Frontal cortex (tissue), 3 donors: ENCODE measurements at regions not wholly inside any gene's neighbourhood (a gene's known extent, or its start where the extent isn't known, plus 50 kb on each side); places are given as distances from the start of the nearest gene placed in this dataset.

Source experiments
- DNase-seq, 2 donors: peaks; one replicate each; pipeline ENCODE4 v3.0.0; 2012; ENCODE audit warnings: low spot score in 2 of 2
- FAIRE-seq: peaks from 2 replicates; lab custom pipeline; 2012; peaks lifted over from hg19 to GRCh38; lab: Jason Lieb, UNC
- donor health status: control.
- donor health status: control.
- donor health status: control.

- DNase-seq: no peak
- no peak for FAIRE-seq
These were observed 135.9 kb downstream of the PAH start for GRCh38 chr12:102781117-102781516.

DNA sequence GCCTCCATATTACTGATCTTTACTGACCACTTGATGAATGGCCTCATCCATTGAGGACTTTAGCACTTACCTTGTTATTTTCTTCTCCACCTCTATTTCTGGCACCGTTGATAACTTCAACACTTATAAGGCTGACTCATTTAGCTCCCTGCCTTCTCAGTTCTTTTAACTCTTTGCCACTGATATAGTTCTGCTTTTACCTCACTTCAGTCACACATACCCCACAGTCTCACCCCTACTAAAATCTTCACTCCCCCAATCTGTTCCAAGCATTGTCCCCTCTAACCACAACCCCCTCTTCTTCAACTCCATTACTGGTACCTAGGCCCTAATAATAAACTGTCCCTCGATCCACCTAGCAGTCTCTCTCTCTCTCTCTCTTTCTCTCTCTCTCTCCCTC is 141.0 kb downstream of the PAH start:
- no peak for FAIRE-seq
- no peak for DNase-seq

DNA sequence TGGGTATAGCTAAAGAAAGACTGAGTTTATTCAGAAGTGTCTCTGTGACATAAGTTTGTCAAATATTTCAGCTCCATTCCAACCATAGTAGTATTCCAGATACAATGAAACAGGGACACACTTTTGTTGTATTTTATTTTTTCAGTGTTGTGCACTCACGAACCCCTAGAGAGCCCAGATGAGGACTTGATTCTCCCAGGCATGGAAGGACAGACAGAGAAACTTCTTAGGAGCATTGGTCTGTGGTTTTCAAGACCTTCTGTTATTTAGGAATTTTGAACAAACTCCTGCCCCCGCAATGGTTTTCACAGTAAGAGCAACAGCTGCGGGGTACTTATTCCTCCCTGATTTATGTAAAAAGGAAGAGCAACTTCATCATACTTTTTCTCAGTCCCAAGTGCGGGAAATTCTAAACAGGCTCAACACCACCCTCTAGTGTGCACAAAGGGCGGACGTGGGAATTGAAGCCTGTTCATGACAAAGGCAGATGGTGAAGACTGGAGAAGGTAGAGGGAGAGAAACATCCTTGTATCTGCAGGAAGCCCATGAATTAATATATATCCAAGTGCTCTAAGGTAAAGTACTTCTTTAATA is 147.6 kb downstream of the PAH start:
- FAIRE-seq (no peak), DNase-seq (peak in 1 of 2 donors; percentile 32)

DNA sequence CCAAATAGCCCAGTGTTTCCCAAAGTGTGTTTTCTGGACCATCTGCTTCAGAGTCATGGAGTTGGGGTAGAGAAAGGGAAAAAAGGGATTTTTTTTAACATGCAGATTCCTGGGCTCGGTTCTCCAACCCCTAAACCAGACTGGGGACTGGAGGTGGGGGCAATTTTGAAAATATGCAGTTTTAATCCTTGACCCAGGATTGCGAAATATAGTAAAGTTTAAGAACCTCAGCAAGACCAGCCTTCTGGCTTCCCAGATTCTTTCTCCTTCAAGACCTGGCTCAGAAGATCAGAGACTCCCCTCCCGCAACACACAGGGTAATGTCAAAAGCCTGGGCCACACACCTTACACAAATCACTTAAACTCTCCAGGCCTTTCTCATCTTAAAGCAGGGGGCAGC is 150.1 kb downstream of the PAH start:
- no peak for FAIRE-seq

GRCh38 chr12:102765736-102766135 is 151.3 kb downstream of the PAH start:
- FAIRE-seq (no peak), DNase-seq (no peak)

More for the DNA sequence above, 150.1 kb downstream of the PAH start:
- DNase-seq: no peak

GRCh38 chr12:102763471-102763870 is 153.6 kb downstream of the PAH start:
- FAIRE-seq (no peak), DNase-seq (no peak)

DNA sequence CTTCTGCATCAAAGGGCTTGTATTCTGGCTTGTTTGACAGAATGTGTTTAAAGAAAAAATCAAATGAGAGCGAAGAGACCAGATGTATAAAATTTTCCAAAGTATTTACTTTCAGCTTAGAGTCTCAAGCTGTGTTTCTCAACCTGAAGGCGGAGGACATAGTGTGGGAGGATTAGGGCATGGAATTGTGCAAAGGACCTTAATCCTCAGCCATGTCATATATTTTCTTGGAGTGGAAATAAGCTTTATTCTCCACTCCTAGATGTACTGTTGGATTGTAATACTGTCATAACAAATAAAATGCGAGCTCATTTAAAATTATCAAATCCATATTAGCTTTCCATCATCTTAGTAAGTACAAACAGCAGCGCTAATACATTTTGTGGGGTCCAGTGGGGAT is 154.0 kb downstream of the PAH start:
- FAIRE-seq: no peak

GRCh38 chr12:102760322-102760721 is 156.7 kb downstream of the PAH start:
- FAIRE-seq: no peak

More for the DNA sequence above, 154.0 kb downstream of the PAH start:
- DNase-seq: no peak

DNA sequence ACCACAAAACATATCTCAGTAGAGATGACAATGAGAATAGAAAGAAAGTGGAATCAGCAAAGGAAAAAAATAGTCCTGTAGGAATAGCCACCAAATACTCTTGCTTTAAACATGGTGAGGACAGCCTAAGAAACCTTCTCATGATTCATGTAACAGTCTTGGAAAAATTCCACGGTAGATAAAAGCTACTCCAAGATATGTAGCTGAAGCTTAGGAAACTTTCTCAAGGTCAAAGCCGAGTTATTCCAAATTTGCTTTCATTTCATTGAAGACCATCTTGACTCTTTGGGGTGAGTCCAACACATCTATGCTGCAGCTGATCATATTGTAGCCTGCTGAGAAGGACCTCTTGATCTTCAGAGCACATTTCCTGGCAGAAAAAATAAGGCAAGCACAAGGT is 157.6 kb downstream of the PAH start:
- DNase-seq: no peak
- FAIRE-seq: no peak

More at GRCh38 chr12:102760322-102760721, 156.7 kb downstream of the PAH start:
- DNase-seq: no peak

DNA sequence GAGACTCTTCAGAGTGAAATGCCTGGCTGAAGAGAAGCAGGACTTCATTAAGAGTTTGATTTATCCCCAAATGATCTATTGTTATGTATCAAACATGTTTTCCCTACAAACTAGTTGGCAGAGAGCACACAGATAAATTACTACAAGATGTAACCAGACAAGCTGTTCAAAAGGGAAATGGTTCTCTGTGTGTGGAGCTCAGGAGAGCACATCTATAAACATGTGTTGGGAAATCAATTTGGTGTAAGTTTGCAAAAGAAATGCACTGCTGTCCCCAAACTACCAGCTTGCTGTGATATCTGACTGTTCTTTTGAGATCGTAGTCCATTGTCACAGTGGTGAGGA is 159.2 kb downstream of the PAH start:
- FAIRE-seq (no peak), DNase-seq (no peak)

- DNase-seq: no peak
- FAIRE-seq: no peak
These were observed 159.7 kb downstream of the PAH start for GRCh38 chr12:102757154-102757881.

- FAIRE-seq (no peak), DNase-seq (no peak)
These were observed 160.5 kb downstream of the PAH start for GRCh38 chr12:102756530-102756929.

GRCh38 chr12:102755266-102755665 is 161.8 kb downstream of the PAH start:
- FAIRE-seq: no peak
- DNase-seq: no peak

DNA sequence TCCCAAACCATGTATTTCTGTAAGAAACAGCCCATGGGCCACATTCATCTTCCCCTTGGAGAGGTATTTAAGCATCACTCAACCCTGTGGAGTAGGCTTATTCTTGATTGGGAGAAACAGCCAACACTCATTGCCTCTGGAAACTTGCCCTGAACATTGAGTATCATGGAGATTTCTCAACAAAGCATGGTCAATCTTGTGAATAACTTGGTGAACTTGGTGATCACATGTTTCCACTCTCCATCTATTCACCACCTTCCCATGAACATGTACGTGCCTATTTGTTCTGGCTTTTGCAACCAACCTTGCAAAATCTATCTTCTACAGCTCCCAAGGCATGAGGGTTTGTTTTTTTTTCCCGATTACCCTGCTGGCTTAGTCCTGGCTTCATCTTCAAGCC is 163.2 kb downstream of the PAH start:
- no peak for DNase-seq
- no peak for FAIRE-seq

GRCh38 chr12:102748704-102749103 is 168.3 kb downstream of the PAH start:
- no peak for DNase-seq
- FAIRE-seq: no peak

DNA sequence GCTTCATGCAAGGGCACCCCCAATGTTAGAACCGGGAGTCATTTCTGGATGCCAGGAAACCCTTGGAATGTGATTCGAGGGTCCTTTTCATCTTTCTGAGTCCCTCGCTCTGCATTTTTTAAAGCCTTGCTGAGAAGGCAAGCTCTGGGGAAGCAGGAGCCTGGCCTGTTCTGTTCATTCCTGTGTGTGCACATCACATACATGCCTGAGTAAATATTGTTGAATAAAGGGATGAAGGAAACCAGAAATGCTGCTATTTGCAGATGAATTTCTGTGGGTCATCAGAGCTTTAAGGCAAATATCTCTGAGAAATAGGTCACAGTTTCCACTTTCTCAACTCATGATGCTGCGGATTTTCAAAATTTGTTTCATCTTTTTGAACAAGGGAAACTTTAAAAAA is 170.1 kb downstream of the PAH start:
- no peak for FAIRE-seq
- no peak for DNase-seq

DNA sequence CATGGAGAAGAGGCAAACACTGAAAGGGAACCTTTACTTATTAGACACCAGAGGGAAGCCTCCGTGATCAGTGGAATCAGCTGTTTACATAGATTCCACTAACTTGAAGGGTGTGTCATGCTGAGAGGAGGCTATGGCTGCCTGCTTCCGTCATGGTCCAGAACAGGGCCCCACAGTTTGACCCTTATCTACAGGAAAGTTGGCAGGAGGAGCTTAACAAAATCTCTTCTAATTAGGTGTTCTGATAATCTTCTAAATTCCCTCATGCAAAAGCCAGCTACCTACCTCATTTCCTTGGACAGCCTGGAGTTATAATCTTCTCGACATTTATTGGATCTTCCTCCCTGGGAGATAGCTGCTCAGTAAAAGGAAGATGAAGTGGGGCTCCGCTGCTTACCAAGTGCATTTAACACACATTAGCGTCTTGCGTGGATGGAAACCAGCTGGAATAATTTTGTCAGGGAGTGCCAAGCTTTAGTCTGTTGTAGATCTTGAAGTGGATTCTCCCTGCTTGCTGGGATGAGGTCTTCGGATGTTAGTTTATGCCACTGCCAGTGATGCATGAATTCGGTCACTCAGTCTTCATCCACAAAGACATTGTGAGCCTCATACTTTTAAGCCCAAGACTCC is 171.0 kb downstream of the PAH start:
- FAIRE-seq (no peak), DNase-seq (no peak)

GRCh38 chr12:102741196-102741595 is 175.8 kb downstream of the PAH start:
- FAIRE-seq: no peak
- DNase-seq: no peak

- FAIRE-seq (no peak), DNase-seq (no peak)
These were observed 176.7 kb downstream of the PAH start for GRCh38 chr12:102740141-102740955.

DNA sequence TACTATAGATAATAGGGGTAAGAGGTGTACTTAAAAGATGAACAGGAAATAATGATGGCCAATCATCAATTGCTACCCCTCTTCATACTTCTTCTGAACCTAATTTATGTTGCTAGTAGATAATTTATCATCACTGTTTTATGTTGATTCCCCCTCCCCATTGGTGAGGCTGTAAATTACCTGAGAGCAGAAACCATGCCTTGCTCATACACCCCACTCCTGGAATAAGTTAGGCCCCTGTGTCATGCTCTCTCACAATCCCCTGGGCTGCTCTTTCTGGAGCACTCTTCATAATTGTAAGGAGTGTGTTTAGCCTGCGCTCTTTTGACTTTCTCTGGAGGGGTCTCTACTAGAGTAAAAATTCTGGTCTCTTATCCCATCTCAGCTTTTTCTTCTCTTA is 180.7 kb downstream of the PAH start:
- FAIRE-seq: no peak
- DNase-seq: no peak

DNA sequence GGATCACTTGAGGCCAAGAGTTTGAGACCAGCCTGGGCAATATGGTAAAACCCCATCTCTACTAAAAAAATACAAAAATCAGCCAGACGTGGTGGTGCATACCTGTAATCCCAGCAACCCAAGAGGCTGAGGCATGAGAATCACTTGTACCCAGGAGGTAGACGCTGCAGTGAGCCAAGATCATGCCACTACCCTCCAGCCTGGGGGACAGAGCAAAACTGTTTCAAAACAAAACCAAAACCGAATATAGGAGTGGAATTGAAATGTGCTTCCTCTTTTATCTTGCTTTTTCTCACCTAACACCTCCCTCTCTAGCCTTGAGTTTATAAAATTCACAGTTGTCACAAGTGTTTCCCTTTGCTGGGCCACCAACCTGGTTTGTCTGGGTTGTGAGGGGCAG is 181.9 kb downstream of the PAH start:
- FAIRE-seq: no peak
- DNase-seq: no peak
